Liver (tissue), 8 donors: ENCODE measurements at regions not wholly inside any gene's neighbourhood (a gene's known extent, or its start where the extent isn't known, plus 50 kb on each side); places are given as distances from the start of the nearest gene placed in this dataset.

ENCODE experiments used
- DNase-seq: peaks from one replicate; pipeline ENCODE4 v3.0.0-alpha.2; 2017; ENCODE audit warnings: low spot score
- H3K27ac ChIP-seq, 2 donors: one replicate each; pipeline ENCODE4 v1.7.0; 2013; ENCODE audit warnings: inconsistent platforms in 2 of 2, low read length in 2 of 2, control low read depth in 1 of 2, low read depth in 1 of 2, mild to moderate bottlenecking in 1 of 2
- H3K27me3 ChIP-seq, 4 donors: one replicate each; pipeline versions ENCODE4 v1.6.1 to v1.7.0; 2013; ENCODE audit warnings: low read length in 3 of 4, inconsistent platforms in 1 of 4, mild to moderate bottlenecking in 1 of 4, moderate library complexity in 1 of 4; ENCODE audit not compliant: control insufficient read depth in 4 of 4, insufficient read depth in 4 of 4
- H3K36me3 ChIP-seq, 4 donors: one replicate each; pipeline versions ENCODE4 v1.6.1 to v1.7.0; 2013; ENCODE audit warnings: low read length in 3 of 4, mild to moderate bottlenecking in 3 of 4, low read depth in 1 of 4, moderate library complexity in 1 of 4; ENCODE audit not compliant: control insufficient read depth in 4 of 4, insufficient read depth in 3 of 4
- H3K4me1 ChIP-seq, 4 donors: one replicate each; pipeline versions ENCODE4 v1.6.1 to v1.7.0; 2013; ENCODE audit warnings: low read length in 3 of 4, mild to moderate bottlenecking in 3 of 4, moderate library complexity in 1 of 4; ENCODE audit not compliant: control insufficient read depth in 4 of 4, insufficient read depth in 4 of 4
- H3K4me3 ChIP-seq, 3 donors: one replicate each; pipeline versions ENCODE4 v1.6.1 to v1.7.0; 2013; ENCODE audit warnings: low read length in 3 of 3, control low read depth in 1 of 3, low read depth in 1 of 3, mild to moderate bottlenecking in 1 of 3
- H3K9ac ChIP-seq, 2 donors: one replicate each; pipeline ENCODE4 v1.7.0; 2013; ENCODE audit warnings: low read length in 2 of 2, mild to moderate bottlenecking in 2 of 2, moderate library complexity in 2 of 2, control low read depth in 1 of 2, low read depth in 1 of 2
- H3K9me3 ChIP-seq, 4 donors: one replicate each; pipeline versions ENCODE4 v1.6.1 to v1.7.0; 2013; ENCODE audit warnings: low read length in 3 of 4; ENCODE audit not compliant: control insufficient read depth in 4 of 4
- EGR1 ChIP-seq, 2 donors: IDR thresholded peaks; 2 replicates each; pipeline ENCODE4 v1.6.1; 2016 to 2018; ENCODE audit warnings: antibody characterized with exemption in 2 of 2, low read depth in 2 of 2
- FOXA1 ChIP-seq: IDR thresholded peaks from 2 replicates; pipeline ENCODE4 v1.6.1; 2016; ENCODE audit warnings: antibody characterized with exemption
- GABPA ChIP-seq, 2 donors: IDR thresholded peaks in 1 of 2; conservative IDR thresholded peaks in 1 of 2; 2 replicates each; pipeline ENCODE4 v1.6.1; 2016; ENCODE audit warnings: antibody characterized with exemption in 2 of 2, mild to moderate bottlenecking in 1 of 2, moderate library complexity in 1 of 2
- HNF4A ChIP-seq, 2 donors: conservative IDR thresholded peaks; 2 replicates each; pipeline ENCODE4 v1.6.1; 2016; ENCODE audit warnings: antibody characterized with exemption in 2 of 2, mild to moderate bottlenecking in 2 of 2
- HNF4G ChIP-seq: IDR thresholded peaks from 2 replicates; pipeline ENCODE4 v1.6.1; 2016; ENCODE audit warnings: antibody characterized with exemption
- JUND ChIP-seq, 2 donors: IDR thresholded peaks; 2 replicates each; pipeline ENCODE4 v1.6.1; 2016; ENCODE audit warnings: antibody characterized with exemption in 2 of 2
- NR2F2 ChIP-seq: IDR thresholded peaks from 2 replicates; pipeline ENCODE4 v1.6.1; 2016; ENCODE audit warnings: antibody characterized with exemption
- RAD21 ChIP-seq, 2 donors: IDR thresholded peaks; 2 replicates each; pipeline ENCODE4 v1.6.1; 2016; ENCODE audit warnings: antibody characterized with exemption in 2 of 2, mild to moderate bottlenecking in 2 of 2
- RXRA ChIP-seq, 2 donors: IDR thresholded peaks; 2 replicates each; pipeline ENCODE4 v1.6.1; 2017 to 2018; ENCODE audit warnings: antibody characterized with exemption in 2 of 2, mild to moderate bottlenecking in 1 of 2
- SP1 ChIP-seq: IDR thresholded peaks from 2 replicates; pipeline ENCODE4 v1.6.1; 2018; ENCODE audit warnings: antibody characterized with exemption, mild to moderate bottlenecking
- TAF1 ChIP-seq: conservative IDR thresholded peaks from 2 replicates; pipeline ENCODE4 v1.6.1; 2016; ENCODE audit warnings: antibody characterized with exemption, mild to moderate bottlenecking
- YY1 ChIP-seq: IDR thresholded peaks from 2 replicates; pipeline ENCODE4 v1.6.1; 2016; ENCODE audit warnings: antibody characterized with exemption, mild to moderate bottlenecking
- WGBS: extraction: QIAGEN DNeasy Blood & Tissue Kit; methylation state at CpG from one replicate; pipeline ENCODE4 v1.1.7; 2013; 5-methylcytosine and 5-hydroxymethylcytosine counted together
- TF ChIP-seq, protein P1 (sequence below): fragments of 150-350 bp; IDR thresholded peaks from 2 replicates; pipeline ENCODE4 v1.5.1; 2017; ENCODE audit warnings: improper control_type of control experiment, low read depth, low read length; ENCODE audit not compliant: missing input control
- TF ChIP-seq, protein P2 (sequence below): IDR thresholded peaks from 2 replicates; pipeline ENCODE4 v1.6.1; 2016; ENCODE audit warnings: antibody characterized with exemption
- TF ChIP-seq, protein P3 (sequence below): IDR thresholded peaks from 2 replicates; pipeline ENCODE4 v1.6.1; 2016; ENCODE audit warnings: antibody characterized with exemption
- donor health status: healthy.
- donor health status: healthy.
- donor health status: healthy.
- donor health status: healthy.
- donor health status: healthy.

DNA sequence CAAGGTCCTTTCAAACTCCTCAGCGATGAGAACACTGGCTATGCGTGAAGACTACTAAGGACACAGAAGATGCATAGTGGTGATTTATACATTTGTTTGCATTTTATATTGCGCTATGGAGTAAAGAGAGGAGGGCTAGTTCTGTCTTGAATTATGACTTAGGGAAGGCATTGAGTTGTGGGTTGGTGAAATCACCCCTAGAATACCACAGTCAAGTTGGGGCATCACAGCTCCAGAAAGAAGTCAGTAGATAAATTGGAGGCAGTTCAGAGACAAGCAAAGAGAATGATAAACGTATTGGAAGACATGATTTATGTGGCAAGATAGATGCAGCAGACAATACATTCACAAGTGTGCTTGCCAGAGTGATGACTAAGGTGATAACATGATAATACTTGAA, 460.4 kb downstream of the EPHA4 start:
- Histone ChIP-seq H3K27me3 (peaks cover 0 to 2% (median 0%) of the 10 kb centered on the region in 4 donors), H3K36me3 (no peaks in the 10 kb centered on the region), H3K4me1 (no peaks in the 10 kb centered on the region), H3K9ac (no peak overlapping the region), H3K27ac (no peak overlapping the region), H3K9me3 (no peaks in the 10 kb centered on the region), H3K4me3 (no peak overlapping the region)
- TF ChIP-seq HNF4A (conservative IDR thresholded peaks at IDR 0.05) = no peak
- TF ChIP-seq, protein P1, sequence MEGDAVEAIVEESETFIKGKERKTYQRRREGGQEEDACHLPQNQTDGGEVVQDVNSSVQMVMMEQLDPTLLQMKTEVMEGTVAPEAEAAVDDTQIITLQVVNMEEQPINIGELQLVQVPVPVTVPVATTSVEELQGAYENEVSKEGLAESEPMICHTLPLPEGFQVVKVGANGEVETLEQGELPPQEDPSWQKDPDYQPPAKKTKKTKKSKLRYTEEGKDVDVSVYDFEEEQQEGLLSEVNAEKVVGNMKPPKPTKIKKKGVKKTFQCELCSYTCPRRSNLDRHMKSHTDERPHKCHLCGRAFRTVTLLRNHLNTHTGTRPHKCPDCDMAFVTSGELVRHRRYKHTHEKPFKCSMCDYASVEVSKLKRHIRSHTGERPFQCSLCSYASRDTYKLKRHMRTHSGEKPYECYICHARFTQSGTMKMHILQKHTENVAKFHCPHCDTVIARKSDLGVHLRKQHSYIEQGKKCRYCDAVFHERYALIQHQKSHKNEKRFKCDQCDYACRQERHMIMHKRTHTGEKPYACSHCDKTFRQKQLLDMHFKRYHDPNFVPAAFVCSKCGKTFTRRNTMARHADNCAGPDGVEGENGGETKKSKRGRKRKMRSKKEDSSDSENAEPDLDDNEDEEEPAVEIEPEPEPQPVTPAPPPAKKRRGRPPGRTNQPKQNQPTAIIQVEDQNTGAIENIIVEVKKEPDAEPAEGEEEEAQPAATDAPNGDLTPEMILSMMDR = no peak
- TF ChIP-seq SP1 = no peak
- TF ChIP-seq, protein P2, sequence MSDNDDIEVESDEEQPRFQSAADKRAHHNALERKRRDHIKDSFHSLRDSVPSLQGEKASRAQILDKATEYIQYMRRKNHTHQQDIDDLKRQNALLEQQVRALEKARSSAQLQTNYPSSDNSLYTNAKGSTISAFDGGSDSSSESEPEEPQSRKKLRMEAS = no peak
- no peak for TF ChIP-seq FOXA1
- no peak for TF ChIP-seq YY1
- TF ChIP-seq RXRA (IDR thresholded peaks at IDR 0.05) = no peak
- no peak for TF ChIP-seq GABPA (IDR thresholded peaks at IDR 0.05 in 1 of 2, conservative IDR thresholded peaks at IDR 0.05 in 1 of 2)
- DNase-seq = no peak
- WGBS = 74% methylated on average over 4 of the region's 4 CpGs

- H3K4me1 ChIP-seq = no peaks in the 10 kb centered on the region
- TF ChIP-seq HNF4G = no peak
- no peak for TF ChIP-seq NR2F2
- TF ChIP-seq FOXA1 = no peak
- TF ChIP-seq JUND (IDR thresholded peaks at IDR 0.05) = no peak
- no peak for TF ChIP-seq YY1
- no peak for TF ChIP-seq TAF1
- no peak for TF ChIP-seq EGR1 (IDR thresholded peaks at IDR 0.05; ENCODE audit: low read depth in 2 of 2)
- TF ChIP-seq, protein P2 = no peak
- TF ChIP-seq, protein P3, sequence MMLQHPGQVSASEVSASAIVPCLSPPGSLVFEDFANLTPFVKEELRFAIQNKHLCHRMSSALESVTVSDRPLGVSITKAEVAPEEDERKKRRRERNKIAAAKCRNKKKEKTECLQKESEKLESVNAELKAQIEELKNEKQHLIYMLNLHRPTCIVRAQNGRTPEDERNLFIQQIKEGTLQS = no peak
- no peak for TF ChIP-seq RAD21 (IDR thresholded peaks at IDR 0.05)
- TF ChIP-seq SP1 = no peak
- H3K27me3 ChIP-seq = peaks cover 0 to 2% (median 0%) of the 10 kb centered on the region in 4 donors
- no peak for DNase-seq
- H3K9me3 ChIP-seq = no peaks in the 10 kb centered on the region
- H3K27ac ChIP-seq = no peak overlapping the region
- H3K9ac ChIP-seq = no peak overlapping the region
- no peak overlapping the region for H3K4me3 ChIP-seq
- H3K36me3 ChIP-seq = no peaks in the 10 kb centered on the region
- 75% methylated on average over 3 of the region's 3 CpGs for WGBS
These were observed 459.4 kb downstream of the EPHA4 start for GRCh38 chr2:221112744-221113143.

- Histone ChIP-seq H3K27ac (no peak overlapping the region), H3K4me1 (no peaks in the 10 kb centered on the region), H3K9ac (no peak overlapping the region), H3K9me3 (peaks cover 0 to 3% (median under 1%) of the 10 kb centered on the region in 4 donors), H3K4me3 (no peak overlapping the region), H3K27me3 (peaks cover 0 to 6% (median 0%) of the 10 kb centered on the region in 4 donors), H3K36me3 (no peaks in the 10 kb centered on the region)
- whole genome bisulfite sequencing = 77% methylated on average over 3 of the region's 3 CpGs
- TF ChIP-seq, protein P3 = no peak
- TF ChIP-seq EGR1 (IDR thresholded peaks at IDR 0.05; ENCODE audit: low read depth in 2 of 2) (no peak), GABPA (IDR thresholded peaks at IDR 0.05 in 1 of 2, conservative IDR thresholded peaks at IDR 0.05 in 1 of 2) (no peak), RXRA (IDR thresholded peaks at IDR 0.05) (no peak), YY1 (no peak), HNF4G (no peak)
- DNase-seq = no peak
These were observed 456.2 kb downstream of the EPHA4 start for GRCh38 chr2:221115944-221116343.
